Gastroesophageal sphincter (tissue), 3 donors: ENCODE measurements at regions not wholly inside any gene's neighbourhood (a gene's known extent, or its start where the extent isn't known, plus 50 kb on each side); places are given as distances from the start of the nearest gene placed in this dataset.

Experiments used
- CTCF ChIP-seq, 4 experiments: fragments of 200-600 bp in 2 of 4; fragments of 450-650 bp in 2 of 4; sonication (generic) in 1 of 4; IDR thresholded peaks; one replicate each; pipeline ENCODE4 v1.5.1; 2017 to 2019; ENCODE audit warnings: antibody characterized with exemption in 4 of 4, mild to moderate bottlenecking in 2 of 4, moderate library complexity in 2 of 4
- EP300 ChIP-seq: sonication (generic); formaldehyde crosslinking; IDR thresholded peaks from one replicate; pipeline ENCODE4 v1.6.1; 2017; ENCODE audit warnings: antibody characterized with exemption, mild to moderate bottlenecking
- POLR2A ChIP-seq, 2 donors: fragments of 450-650 bp; IDR thresholded peaks; one replicate each; pipeline ENCODE4 v1.6.1; 2017; ENCODE audit warnings: antibody characterized with exemption in 2 of 2, mild to moderate bottlenecking in 2 of 2, moderate library complexity in 1 of 2
- POLR2AphosphoS5 ChIP-seq: sonication (generic); formaldehyde crosslinking; IDR thresholded peaks from one replicate; pipeline ENCODE4 v1.6.1; 2017; ENCODE audit warnings: antibody characterized with exemption

GRCh38 chr1:189220750-189221149, 1256.9 kb downstream of the BRINP3 start:
- TF ChIP-seq POLR2AphosphoS5 (no peak), CTCF (IDR thresholded peaks at IDR 0.05) (no peak), POLR2A (IDR thresholded peaks at IDR 0.05) (no peak), EP300 (no peak)
